Epidermal melanocyte (primary cell): ENCODE measurements at regions not wholly inside any gene's neighbourhood (a gene's known extent, or its start where the extent isn't known, plus 50 kb on each side); places are given as distances from the start of the nearest gene placed in this dataset.

Source experiments
- DNase-seq: peaks from one replicate; pipeline ENCODE4 v3.0.0; 2011; ENCODE audit warnings: low spot score; ENCODE audit not compliant: insufficient read length

DNA sequence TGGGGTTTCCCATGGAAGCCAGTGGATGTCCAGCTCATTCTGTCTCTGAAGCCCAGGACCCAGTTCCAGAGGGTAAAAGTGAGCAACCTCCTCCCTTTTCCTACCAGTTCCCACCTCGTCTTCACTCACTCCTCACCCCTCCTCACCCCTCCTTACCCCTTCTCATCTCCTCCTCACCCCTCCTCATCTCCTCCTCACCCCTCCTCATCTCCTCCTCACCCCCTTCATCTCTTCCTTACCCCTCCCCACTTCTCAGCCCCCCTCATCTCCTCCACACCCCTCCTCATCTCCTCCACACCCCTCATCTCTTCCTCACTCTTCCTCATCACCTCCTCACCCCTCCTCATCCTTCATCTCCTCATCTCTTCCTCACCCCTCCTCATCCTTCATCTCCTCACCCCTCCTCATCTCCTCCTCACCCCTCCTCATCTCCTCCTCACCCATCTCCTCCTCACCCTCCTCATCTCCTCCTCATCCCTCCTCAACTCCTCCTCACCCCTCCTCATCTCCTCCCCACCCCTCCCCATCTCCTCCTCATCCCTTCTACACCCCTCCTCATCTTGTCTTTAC is 246.1 kb downstream of the MYLK4 start:
- no peak for DNase-seq

DNA sequence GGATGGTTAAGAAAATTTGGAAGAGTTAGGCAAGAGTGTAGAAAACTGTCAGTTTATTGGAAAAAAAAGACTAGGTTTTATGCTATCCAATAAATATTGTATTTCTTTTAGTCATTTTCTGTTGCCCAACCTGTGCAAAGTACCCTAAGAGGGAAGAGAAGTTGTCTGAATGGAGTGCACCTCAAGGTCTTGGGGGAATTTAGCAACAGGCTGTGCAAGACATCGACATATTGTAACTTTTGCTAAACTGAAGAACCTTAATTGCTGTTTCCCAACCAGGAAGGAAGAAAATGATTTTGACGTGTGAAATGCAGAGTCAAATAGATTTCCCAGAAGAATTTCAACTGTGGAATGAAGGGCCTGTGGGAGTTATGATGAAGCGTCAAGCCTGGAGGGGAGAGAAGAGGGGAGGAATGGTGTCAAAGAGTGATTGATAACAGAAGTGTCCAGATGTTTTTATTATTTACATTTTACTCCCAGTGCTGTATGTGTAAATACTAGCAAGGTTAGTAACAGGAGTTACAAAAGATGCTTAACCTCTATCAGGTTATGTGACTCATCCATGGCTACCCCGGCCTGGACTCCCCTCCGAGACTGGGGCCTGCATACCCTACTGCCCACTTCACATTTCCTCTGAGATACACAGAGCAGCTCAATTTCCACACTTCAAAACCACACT is 246.8 kb downstream of the MYLK4 start:
- DNase-seq: no peak

DNA sequence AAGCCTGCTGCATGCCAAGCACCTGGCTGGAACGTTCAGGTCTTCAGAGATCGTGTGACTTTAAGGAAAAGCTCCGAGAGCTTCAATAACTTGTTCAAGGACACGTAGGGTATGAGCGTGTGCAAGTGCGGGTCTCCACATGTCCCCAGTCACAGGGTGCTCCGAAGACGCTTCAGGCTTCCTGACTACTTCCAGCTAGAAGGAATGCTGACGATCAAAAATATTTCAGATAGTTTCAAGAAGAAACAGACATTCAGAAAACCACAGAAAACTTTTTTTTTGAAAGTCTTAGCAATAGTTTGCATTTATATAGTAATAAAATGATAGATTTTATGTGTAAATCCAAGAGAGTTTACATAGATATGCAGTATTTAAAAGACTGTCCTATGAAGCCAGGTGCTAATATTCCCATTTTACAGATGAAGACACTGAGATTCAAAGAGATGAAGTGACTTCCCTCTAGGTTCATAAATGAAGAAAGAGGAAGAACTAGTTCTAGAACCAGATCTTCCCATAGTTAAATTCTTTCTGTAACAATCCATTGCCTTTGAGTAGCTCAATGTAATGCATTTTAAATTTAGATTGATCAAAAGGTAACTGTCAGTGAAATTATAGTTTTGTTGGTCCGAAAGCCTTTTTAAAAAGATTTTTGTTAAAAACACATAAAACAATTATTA is 247.6 kb downstream of the MYLK4 start:
- no peak for DNase-seq

DNA sequence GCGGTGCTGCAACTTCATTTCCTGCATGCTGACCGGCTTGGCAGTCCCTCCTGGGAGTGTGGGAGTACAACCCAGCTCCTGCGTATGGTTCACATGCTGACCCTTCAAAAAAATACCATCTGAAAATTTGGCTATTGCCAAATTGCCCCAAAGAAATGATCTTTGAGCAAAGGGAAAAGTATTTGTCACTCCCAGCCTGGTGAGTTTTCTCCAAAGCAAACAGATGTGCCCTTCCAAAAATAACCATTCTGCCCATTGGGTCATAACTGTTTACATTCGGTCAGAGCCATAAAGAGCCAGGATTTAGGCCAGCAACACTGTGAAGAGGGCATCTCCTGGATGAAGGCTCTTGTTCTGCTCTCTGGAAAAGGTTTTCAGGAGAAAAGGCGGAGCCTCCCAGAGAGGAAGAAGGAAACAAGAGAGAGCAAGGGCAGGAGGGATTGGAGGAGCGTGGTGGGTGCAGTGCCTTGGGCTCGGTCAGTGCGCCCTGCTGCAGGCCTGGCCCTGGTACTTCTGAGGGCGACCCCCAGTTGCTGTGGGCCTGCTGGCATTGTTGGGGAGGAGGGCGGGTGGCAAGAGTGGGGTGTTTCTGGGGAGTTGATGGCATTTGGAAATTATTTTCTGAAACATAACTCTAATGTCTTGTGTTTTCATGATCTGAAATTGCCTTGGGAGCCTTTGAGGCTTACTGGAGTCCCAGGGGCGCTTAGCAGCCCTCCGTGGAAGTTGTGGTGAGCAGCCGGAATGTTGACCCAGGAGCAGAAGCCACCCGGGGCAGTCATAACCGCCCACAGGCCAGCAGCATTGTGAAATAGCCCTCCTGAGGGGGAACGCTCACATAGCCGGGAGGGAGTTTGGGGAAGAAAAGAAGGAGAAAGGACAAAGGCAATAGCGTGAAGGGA is 248.4 kb downstream of the MYLK4 start:
- no peak for DNase-seq

DNA sequence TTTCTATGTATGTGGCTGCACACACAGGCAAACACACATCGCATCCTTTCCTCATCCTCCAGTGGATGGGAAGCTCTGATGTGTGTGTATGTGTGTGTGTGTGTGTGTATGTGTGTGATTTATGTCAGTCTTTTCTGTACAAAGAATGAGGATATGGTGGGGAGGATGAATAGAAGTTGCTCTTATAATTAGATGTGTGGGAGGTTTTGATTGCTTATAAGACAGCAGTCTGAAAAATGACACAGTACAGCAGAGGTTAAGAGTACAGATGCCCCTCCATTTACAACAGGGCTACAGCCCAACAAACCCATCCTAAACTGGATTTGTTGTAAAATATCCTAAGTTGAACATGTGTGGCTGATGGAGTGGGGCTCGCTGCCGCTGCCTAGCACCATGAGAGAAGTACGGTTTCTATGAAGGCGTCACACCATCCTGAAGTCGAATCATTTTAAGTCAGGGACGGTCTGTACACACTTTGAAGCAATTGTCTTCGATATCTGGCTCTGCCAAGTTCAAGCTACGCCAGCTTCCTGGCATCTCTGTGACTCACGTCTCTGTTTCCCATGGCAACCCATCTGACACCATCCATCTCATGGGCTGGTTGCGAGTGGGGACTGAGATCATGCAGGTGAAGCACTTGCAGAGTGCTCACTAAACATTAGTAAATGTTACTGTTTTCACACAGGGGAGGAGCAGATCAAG is 252.6 kb downstream of the MYLK4 start:
- DNase-seq: no peak

DNA sequence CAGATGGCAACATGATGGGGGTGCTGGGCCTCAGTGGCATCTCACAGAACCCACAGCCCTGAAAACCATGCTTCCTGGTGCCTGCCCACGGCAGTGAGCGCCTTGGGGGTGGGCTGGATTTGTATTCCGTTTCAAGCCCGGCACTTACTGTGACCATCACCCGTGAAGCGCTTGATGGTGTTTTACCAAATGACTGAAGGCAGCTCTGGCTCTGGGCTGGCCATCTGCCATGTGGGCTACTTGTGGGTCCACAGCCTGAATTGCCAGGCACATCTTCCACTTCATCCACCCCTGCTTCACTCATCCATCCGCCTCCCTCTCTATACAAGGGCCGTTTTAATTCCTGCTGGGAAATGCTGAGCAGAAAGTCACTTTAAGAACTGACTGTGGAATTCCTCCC is 250.9 kb upstream of the GMDS start:
- DNase-seq: no peak

DNA sequence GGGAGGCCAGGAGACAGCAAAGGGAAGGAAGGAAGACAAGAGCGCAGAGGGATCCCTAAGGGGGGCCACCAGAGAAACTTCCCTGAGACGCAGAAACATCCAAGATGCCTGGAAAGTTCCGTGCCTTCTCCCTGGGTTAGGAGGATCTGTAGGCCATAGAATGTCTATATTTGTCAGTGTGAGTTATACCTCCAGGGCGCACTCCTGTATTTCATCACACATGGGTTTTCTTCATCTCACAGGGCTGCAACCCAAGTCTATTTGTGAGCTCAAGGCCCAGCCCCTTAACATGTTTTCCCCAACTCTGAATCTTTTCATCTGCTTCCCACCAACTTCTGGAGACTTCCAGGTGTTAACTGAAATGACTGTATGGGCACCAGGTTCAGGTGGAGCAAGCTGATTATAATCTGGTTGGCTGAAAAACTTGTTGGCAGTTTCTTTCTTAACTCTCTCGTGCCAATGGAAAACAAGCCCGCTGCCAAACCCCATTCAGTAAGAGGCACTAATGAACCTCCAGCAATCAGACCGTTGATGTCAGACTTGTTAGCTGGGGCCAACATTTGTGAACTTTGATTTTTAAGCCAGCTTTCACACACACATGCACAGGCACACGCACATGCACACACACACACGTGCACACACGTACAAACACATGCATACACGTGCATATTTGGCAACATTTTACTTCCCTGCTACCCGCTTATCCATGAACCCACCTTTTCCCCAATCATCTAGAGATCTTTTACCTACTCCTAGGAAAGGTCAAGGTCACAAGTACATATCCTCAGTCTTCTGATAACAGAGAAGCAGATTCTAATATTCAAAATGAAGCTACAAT is 247.5 kb upstream of the GMDS start:
- no peak for DNase-seq

DNA sequence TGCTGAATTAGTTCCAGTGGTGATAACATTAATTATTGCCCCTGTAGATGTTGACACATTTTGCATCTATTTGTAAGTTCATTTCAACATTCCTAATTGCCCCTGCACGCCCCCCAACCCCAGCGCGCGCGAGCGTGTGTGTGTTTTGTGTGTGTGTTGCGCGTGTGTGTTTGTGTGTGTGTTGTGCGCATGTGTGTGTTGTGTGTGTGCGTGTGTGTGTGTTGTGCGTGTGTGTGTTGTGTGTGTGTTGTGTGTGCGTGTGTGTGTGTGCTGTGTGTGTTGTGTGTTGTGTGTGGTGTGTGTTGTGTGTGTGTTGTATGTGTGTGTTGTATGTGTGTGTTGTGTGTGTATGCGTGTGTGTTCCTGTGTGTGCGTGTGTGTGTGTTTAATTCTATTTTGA is 245.7 kb upstream of the GMDS start:
- no peak for DNase-seq

DNA sequence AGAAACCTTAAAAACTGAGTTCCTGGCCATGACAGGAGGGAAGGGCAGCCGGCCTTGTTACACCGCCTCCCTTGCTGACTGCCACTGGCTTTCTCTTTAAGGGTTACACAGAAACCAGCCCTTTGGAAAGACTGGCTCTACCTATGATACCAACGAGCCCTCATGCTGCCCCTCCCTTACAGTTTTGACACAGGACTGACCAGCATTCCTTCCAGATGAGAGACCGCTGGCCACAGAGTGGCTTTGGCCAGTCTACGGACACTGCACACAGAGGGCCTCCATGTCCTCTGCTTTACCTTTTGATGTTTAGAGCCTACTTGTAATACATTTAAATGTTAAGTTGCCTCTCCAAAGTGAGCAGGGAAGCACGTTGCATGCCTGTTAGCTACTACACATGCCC is 243.2 kb upstream of the GMDS start:
- no peak for DNase-seq

DNA sequence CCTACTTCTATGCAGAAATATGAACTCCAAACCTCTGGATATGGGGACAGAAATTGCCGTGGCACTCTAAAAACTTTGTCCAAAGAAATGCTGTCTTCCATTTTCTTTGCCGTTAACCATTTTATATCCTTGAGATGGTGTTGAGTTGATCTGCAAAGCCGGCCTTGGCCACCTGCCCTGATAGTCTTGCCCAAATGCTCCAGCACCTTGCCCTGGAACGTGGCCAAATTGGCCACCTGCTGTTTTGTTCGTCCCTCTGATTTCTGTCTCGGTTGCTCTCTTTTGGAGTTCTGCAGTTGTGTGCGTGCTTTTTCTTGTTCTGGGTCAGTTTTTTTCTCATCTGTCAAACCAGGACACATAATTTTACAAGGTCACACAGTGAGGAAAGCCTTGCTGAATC is 239.7 kb upstream of the GMDS start:
- DNase-seq: no peak

DNA sequence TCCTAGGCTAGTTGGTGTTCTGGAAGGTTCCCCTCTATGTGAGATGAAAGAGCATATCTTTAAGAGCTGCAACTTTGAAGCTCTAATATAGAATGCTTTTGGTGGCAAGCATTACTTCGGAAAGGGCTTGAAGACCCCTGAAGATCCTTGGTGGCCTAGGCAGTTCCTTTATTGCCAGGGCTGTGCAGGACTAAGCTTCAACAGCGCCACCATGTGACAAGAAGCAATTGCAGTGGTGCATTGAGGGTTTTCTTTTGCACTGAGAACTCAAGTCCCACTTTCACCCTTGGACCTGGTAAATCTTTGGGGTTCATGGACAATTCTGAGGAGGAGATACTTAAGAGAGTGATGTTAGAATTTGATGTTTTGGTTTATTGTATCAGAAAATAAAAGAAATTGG is 237.4 kb upstream of the GMDS start:
- DNase-seq: no peak

DNA sequence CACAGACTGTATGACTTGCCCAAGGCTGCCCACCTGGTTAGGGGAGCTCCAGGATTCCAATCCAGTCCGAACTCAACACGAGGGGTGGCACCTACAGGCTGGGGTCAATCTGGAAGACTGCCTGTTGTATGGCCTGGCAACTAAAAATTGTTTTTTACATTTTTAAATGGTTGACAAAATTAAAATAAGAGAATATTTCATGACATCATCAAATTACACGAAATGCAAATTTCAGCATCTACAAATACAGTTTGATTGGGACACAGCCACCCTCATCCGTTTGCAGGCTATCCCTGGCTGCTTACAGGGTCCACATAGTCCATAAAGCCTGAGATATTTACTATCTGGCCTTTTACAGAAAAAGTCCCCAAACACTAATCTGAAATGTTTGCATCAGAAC is 235.9 kb upstream of the GMDS start:
- DNase-seq: no peak

DNA sequence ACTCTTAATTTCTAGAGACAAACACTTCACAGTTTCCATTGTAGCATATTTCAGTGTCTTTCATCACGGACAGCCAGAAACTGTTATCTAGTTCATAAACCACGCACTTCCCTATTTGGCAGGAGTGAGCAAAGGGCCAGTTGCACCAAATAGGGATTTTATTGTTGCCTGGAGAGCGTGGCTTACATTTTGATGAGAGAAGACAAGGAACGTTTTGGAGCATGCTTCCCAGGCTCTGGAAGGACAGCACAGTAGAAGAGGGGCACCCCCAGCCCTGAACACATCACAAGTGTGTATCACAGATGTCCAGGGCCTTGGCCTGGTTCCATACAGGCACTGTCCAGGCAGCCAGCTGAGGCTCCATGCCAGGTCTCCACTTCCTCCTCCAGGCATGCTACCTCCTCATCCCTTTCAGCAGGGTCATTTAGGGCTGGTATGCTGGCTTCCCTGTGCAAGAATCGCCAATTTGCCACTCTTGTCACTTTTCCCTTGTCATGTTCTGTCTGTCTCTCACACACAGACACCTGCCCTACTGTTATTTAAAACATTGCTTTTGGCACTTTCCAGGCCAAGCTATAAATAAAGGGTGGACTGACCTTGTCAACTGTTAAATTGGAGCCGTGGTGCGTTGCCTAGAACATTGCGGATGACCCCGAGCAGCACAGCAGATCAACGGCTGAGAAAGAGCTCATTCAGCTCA is 235.0 kb upstream of the GMDS start:
- DNase-seq: no peak

DNA sequence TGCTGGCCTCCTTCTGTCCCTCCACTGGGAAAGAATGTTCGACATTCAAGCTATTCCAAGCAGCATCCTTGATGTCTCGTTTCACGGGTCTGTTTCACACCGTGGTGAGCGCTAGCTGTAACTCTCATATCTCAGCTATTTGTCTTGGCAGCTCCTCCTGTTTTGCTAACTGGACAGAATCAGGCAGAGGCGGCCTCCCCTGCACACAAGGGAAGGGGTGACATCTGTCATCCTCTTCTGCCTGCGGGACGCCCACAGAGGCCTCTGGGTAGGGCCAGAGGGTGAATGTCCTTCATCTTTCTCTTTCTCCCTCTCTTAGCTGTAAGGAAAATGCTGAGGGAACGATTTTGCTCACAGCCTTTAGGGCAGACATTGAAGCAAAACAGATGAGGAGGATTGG is 232.8 kb upstream of the GMDS start:
- no peak for DNase-seq

DNA sequence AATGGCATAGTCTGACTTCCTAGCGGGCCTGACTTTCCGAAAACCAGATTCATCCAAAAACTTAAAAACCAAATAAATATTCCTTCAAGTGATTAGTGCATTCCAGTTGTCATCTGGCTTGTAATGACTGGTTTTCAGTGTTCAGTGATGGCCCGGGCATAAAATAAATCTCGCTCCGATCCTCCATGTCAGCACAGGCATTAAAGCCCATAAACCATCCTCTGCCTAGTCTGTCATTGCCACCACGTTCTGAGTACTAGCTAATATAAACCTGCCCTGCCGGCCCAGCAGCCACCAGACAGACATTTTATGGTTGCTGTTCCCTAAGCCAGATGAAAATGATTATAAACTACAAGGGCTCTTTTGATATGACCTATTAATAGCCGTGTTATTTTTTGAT is 232.3 kb upstream of the GMDS start:
- no peak for DNase-seq

DNA sequence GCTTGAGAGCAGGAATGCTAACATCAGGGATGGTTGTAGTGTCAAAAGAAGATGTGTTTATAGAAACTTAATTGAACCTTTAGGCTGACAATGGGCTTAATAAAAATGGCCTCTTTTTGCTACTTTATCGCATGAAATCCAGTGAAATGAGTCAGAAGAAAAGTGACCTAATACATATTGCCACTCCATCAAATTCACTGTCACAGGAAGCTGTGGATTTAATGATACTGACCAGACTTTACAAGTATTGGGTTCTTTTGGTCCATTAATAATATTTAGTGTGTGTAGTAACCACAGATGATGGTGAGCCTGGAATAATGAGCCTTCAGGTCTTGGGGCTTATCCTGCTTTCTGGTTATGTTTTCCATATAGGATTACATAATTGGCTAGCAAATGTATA is 231.8 kb upstream of the GMDS start:
- DNase-seq: no peak

DNA sequence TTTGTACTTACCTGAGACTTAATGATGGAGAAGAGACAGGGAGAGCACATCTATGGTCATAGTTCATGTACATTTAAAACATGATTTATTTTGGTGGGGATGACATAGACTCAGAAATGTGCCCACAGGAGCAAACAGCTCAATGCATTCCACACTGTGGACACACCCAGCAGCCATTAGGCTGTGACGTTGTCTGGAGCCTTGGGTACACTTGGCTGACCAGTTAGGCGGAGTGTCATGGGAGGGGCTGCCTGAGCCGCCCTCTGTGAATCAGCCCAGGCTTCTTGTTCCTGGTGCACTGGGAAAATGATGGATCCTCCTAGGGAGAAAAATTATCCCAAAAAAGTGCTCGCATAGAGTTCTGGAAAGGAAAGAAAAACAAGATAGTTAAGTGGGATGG is 231.0 kb upstream of the GMDS start:
- no peak for DNase-seq

DNA sequence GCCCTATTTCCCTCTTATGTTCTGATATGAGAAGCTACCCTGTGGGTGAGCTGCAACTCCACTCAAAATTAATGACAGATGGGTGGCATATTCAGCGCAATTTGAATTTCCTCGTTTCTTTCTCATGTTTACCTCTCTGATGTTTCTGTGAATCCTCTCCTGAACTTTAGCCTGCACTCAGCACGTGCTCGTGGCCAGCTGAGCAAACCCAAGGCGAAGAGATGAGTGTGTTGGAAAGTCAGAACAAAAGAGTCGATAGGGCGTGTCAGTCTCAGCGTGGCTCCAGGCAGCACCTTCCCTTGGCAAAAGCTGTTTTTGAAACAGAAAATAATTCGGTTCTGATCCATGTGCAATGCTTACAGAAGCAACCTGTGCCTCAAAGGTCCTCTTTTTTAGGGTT is 226.1 kb upstream of the GMDS start:
- DNase-seq: no peak

DNA sequence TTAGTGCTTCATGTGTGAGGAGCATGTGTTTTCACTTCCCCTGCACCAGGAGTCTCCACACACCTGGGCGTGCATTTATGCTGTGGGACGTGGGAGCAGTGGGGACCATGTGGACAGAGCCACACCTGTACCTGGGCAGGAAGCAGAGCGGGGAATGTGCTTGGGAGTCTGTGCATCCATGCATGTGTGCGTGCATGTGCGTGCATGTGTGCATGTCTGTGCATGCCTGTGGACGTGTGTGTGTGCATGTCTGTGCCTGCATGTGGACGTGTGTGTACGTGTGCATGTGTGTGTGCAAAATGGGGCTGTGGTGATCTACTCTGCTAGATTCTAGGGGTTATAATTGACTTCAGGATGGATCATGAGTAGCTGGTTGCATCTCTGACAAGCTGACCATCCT is 224.0 kb upstream of the GMDS start:
- DNase-seq: no peak

DNA sequence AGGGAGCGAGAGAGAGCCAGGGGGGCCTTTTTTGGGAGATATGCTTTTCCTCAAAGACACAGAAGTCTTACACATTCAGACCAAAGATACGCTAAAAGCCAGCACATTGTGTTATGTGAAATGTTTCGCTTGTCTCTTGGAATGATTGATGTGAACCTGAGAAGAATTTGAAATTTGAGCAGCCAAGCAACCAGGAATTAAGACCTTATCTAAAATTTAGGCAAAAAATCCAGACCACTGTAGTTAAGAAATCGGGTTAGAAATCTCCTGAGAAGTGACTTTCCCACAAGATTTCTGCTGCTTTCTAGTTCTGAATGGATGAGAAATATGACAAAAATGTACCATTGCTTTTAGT is 223.2 kb upstream of the GMDS start:
- no peak for DNase-seq
